Memory B cell (primary cell): ENCODE measurements at regions not wholly inside any gene's neighbourhood (a gene's known extent, or its start where the extent isn't known, plus 50 kb on each side); places are given as distances from the start of the nearest gene placed in this dataset.
"Not testable (repeated sequence)": the region's sequence is repeated elsewhere in the genome, so short reads cannot be mapped to it uniquely, and the experiment has no call there.

Source experiments
- ATAC-seq: fragments of 150-1000 bp; cut with Tn5 transposase; 2 replicates; pipeline ENCODE4 v1.10.0; 2021; ENCODE audit warnings: low read depth, mild to moderate bottlenecking, moderate library complexity
- DNase-seq, 2 donors: peaks; one replicate each; pipeline ENCODE4 v3.0.0; 2022; ENCODE audit warnings: low spot score in 2 of 2
- H3K27ac Mint-ChIP-seq: one replicate; pipeline ENCODE4 v1.8.0; 2022; ENCODE audit warnings: mild to moderate bottlenecking, moderate library complexity, mixed read lengths
- H3K27me3 Mint-ChIP-seq: one replicate; pipeline ENCODE4 v1.8.0; 2022; ENCODE audit warnings: mixed read lengths
- H3K36me3 Mint-ChIP-seq: one replicate; pipeline ENCODE4 v1.8.0; 2022; ENCODE audit warnings: mild to moderate bottlenecking, mixed read lengths
- H3K4me1 Mint-ChIP-seq: one replicate; pipeline ENCODE4 v1.8.0; 2022; ENCODE audit warnings: mixed read lengths
- H3K4me3 Mint-ChIP-seq: one replicate; pipeline ENCODE4 v1.8.0; 2022; ENCODE audit warnings: mild to moderate bottlenecking, moderate library complexity, mixed read lengths
- H3K9me3 Mint-ChIP-seq: one replicate; pipeline ENCODE4 v1.8.0; 2022; ENCODE audit warnings: mixed read lengths

DNA sequence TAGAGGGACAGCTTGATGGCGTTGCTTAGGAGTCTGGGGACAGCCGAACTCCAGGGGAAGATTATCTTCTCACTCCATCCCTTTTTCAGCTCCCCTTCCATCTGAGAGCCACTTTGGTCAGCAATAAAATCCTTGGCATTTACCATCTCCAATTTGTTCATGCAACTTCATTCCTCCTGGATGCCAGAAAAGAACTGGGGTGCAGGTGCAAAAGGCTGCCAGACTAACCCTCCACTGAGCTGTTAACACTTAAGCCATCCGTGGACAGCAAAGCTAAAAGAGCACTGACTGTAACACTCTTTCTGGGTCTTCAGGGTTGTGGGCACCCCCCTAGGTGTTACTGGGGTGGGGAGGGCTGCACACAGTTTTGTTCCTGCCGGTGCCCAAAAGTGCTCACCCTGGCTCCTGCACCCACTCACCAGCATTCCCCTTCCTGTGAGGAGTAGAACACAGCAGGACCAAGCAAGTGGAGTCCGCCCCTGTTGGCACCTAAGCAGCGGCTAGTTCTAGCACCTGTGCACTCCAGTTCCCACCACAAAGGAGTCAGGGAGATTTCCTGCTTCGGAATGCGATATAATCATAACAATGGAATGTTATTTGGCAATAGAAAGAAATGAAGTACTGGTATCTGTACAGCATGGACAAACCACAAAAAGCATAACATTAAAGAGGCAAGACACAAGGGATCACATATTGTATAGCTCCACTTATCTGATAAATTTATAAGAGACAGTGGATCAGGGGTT, 95.1 kb downstream of the NPY start:
- Mint-ChIP-seq H3K27ac (no peak overlapping the region), H3K9me3 (no peaks in the 10 kb centered on the region), H3K36me3 (no peaks in the 10 kb centered on the region), H3K27me3 (no peaks in the 10 kb centered on the region), H3K4me1 (peaks cover 4% of the 10 kb centered on the region), H3K4me3 (no peak overlapping the region)
- no peak for DNase-seq
- no peak for ATAC-seq

DNA sequence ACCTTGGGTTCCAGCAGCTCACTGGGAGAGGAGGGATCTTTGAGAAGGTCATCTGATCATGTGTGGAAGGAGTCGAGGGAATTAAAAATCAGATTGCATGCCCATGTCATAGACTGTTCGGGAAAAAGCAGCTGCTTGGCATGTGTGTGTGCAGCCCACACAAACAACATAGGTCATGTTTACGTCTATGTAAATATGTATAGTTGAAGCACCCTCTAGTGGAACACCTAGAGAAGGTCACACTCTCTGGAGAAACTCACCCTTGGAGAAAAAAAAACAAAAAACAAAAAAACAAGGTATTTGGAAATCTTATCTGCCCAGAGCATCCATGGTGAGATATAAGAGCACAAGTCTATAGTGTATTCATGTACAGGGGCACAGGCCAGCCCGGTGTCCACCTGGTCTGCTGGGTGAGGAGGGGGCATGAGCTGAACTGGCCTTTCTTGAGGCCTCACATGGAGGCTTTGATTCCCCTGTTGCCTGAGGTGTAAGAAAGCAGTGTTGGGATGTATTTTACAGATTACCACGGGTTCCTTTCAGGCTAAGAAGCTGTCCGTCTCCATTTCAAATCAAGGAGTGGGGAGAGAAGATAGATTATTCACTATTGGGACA, 98.0 kb downstream of the NPY start:
- DNase-seq (no peak), ATAC-seq (peak; percentile 64)
- peak overlapping the region; percentile 15 for H3K27ac Mint-ChIP-seq
- no peaks in the 10 kb centered on the region for H3K36me3 Mint-ChIP-seq
- H3K27me3 Mint-ChIP-seq = no peaks in the 10 kb centered on the region
- peaks cover 4% of the 10 kb centered on the region for H3K4me1 Mint-ChIP-seq
- no peaks in the 10 kb centered on the region for H3K9me3 Mint-ChIP-seq
- no peak overlapping the region for H3K4me3 Mint-ChIP-seq

DNA sequence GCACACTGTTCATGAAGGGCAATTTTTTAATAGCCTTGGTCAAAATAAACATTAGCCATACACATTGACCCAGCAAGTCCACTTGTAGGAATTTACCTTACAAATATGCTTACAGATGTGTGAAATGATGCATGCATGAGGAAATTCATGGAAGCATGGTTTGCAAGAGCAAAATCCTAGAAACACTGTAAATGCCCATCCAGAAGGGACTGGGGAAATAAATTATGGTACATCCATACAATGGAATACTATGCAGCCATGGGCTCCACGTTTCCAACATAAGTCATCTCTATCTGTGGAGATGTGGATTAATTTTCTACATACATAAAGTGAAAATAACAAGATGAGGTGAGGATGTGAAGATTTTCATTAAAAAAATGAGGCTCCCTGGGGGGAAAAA, 99.1 kb downstream of the NPY start:
- Mint-ChIP-seq H3K27ac (no peak overlapping the region), H3K36me3 (no peaks in the 10 kb centered on the region), H3K4me1 (peaks cover 4% of the 10 kb centered on the region), H3K4me3 (no peak overlapping the region), H3K27me3 (peaks cover 2% of the 10 kb centered on the region), H3K9me3 (no peaks in the 10 kb centered on the region)
- no peak for ATAC-seq
- no peak for DNase-seq

DNA sequence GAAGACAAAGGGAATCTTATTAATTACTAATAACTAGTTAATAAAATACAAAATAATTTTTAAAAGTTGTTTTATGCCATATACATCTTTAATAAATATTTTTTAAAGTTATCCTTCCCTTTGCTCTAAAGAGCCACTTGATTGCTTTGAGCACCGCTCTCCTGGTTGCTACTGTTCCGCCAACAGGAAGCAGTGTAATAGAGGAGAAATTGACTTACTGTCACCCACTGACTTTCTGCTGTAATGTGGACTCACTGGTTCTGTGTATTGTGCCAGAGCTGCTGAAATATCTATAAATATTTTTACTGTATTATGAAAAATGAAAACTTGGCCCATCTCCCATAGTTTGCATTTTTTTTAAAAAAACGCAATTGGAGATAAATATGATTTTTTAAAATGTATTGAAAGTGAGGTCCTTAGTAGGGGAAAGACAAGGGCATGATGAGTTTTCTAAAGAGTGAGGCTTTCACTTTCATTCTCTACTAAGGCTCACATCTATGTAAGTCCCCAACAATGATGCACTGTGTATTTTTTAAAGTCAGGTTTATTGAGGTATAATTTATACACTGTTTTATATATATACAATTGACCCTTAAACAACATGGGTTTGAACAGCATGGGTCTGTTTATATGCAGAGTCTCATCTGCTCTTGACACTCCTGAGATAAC, 100.5 kb downstream of the NPY start:
- no peak for DNase-seq
- H3K4me3 Mint-ChIP-seq = no peak overlapping the region
- H3K4me1 Mint-ChIP-seq = peaks cover 4% of the 10 kb centered on the region
- no peak overlapping the region for H3K27ac Mint-ChIP-seq
- no peaks in the 10 kb centered on the region for H3K36me3 Mint-ChIP-seq
- no peak for ATAC-seq
- H3K27me3 Mint-ChIP-seq = peaks cover 2% of the 10 kb centered on the region
- no peaks in the 10 kb centered on the region for H3K9me3 Mint-ChIP-seq

DNA sequence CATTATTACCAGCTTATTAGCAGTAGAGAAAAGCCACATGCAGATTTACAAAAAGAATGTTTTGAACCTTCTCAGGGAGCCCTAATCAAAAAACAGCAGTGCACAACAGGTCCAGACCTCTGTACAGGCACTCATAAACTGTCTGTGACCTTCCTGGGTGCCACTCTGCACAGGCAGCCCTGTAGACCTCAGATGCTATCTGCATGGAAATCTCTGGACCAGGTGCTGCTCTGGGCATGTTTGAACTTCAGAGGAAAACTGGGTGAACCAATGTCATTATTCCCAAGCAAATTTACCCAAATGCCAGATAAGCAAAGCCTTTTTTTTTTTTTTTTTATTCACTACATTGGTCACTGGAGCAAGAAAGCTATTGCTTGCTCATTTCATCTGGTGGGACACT, 104.2 kb downstream of the NPY start:
- H3K4me3 Mint-ChIP-seq = no peak overlapping the region
- peaks cover 5% of the 10 kb centered on the region for H3K27me3 Mint-ChIP-seq
- H3K4me1 Mint-ChIP-seq = peaks cover 2% of the 10 kb centered on the region
- peaks cover 2% of the 10 kb centered on the region for H3K36me3 Mint-ChIP-seq
- no peak overlapping the region for H3K27ac Mint-ChIP-seq
- no peak for DNase-seq
- H3K9me3 Mint-ChIP-seq = no peaks in the 10 kb centered on the region
- ATAC-seq = no peak

DNA sequence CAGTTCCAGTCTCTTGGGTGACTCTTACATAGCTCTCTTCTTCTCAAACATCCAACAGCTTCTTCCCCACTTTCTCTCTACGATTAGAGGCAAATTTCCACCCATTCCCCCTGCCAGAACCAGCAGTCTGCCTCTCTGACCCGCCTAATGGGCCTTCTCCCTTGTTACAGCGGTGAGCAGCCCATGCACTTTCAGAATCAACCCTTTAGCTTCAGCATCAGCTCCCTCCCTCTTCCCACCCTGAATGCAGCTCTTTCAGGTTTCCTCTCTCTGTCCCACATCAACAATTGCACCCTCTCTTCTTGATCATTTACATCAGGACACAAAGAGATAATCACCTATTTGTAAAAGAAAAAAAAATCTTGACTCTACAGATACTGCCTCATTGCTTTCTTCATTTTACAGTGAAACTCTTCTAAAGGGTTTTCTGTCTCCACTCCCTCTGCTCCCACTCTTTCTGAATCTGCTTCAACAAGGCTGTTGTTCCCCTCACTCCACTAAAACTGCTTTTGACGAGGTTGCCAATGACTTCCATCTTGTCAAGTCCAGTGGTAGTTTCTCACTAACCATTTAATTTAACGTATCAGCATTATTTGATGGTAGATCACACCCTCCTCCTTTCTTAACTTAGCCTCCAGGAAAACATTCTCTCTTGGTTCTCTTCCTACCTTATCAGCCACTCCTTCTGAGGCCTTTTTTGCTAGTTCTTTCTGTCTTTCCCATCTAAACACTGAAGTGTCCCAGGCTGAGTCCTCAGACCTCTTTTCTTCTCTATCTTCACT, 106.6 kb downstream of the NPY start:
- Mint-ChIP-seq H3K27me3 (peaks cover 5% of the 10 kb centered on the region), H3K36me3 (peaks cover 2% of the 10 kb centered on the region), H3K4me3 (no peak overlapping the region), H3K9me3 (no peaks in the 10 kb centered on the region), H3K27ac (no peak overlapping the region), H3K4me1 (peaks cover 2% of the 10 kb centered on the region)
- no peak for DNase-seq
- ATAC-seq = no peak

DNA sequence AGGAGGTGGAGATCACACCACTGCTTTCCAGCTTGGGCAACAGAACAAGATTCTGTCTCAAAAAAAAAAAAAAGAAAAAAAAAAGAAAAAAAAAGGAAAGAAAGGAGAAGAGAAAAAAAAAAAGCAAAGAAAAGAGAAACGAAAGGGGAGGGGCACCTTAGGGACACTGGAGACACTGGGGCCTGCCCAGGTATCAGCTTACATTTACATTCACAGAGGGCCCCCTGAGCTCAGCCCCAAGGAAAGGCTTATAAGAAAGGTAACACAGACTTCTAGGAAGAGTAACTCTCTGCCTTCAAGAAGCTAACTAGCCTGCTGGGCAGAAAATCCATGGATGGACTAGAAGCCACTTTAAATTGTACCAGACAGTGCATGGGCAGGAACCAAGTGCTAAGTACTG, 108.8 kb downstream of the NPY start:
- ATAC-seq = no peak
- Mint-ChIP-seq H3K27ac (no peak overlapping the region), H3K4me1 (peaks cover 2% of the 10 kb centered on the region), H3K27me3 (peaks cover 3% of the 10 kb centered on the region), H3K9me3 (no peaks in the 10 kb centered on the region), H3K36me3 (peaks cover 2% of the 10 kb centered on the region), H3K4me3 (no peak overlapping the region)
- no peak for DNase-seq

DNA sequence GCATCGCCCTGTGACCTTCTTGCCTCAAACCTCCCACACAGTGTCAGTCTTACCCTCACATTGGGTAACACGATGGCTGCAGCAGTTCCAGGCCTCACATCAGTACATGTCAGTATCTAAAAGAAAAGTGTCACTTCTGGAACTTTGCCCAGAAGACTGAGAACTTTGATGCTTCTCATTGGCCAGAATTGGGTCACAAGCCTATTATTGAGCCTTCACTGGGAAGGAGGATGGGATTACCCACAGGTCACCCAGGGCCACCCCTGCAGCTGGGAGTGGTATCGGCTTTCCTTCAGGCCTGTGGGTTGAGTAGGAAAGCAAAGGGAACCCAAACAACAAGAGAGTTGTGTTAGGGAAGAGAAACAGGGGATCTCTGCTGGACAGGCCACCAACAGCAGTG, 111.5 kb downstream of the NPY start:
- DNase-seq = no peak

DNA sequence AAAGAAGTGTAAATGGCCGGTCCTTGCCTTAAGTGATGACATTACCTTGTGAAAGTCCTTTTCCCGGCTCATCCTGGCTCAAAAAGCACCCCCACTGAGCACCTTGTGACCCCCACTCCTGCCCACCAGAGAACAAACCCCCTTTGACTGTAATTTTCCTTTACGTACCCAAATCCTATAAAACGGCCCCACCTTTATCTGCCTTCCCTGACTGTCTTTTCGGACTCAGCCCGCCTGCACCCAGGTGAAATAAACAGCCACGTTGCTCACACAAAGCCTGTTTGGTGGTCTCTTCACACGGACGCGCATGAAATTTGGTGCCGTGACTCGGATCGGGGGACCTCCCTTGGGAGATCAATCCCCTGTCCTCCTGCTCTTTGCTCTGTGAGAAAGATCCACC, 112.4 kb downstream of the NPY start:
- not testable (repeated sequence) for H3K27me3 Mint-ChIP-seq, H3K4me3 Mint-ChIP-seq, ATAC-seq, H3K36me3 Mint-ChIP-seq, H3K9me3 Mint-ChIP-seq, DNase-seq, H3K27ac Mint-ChIP-seq, H3K4me1 Mint-ChIP-seq

More for the DNA sequence above, 111.5 kb downstream of the NPY start:
- Mint-ChIP-seq H3K27me3 (peaks cover 6% of the 10 kb centered on the region), H3K27ac (no peak overlapping the region), H3K4me3 (no peak overlapping the region), H3K36me3 (peaks cover 2% of the 10 kb centered on the region), H3K9me3 (no peaks in the 10 kb centered on the region), H3K4me1 (peaks cover 2% of the 10 kb centered on the region)
- no peak for ATAC-seq

DNA sequence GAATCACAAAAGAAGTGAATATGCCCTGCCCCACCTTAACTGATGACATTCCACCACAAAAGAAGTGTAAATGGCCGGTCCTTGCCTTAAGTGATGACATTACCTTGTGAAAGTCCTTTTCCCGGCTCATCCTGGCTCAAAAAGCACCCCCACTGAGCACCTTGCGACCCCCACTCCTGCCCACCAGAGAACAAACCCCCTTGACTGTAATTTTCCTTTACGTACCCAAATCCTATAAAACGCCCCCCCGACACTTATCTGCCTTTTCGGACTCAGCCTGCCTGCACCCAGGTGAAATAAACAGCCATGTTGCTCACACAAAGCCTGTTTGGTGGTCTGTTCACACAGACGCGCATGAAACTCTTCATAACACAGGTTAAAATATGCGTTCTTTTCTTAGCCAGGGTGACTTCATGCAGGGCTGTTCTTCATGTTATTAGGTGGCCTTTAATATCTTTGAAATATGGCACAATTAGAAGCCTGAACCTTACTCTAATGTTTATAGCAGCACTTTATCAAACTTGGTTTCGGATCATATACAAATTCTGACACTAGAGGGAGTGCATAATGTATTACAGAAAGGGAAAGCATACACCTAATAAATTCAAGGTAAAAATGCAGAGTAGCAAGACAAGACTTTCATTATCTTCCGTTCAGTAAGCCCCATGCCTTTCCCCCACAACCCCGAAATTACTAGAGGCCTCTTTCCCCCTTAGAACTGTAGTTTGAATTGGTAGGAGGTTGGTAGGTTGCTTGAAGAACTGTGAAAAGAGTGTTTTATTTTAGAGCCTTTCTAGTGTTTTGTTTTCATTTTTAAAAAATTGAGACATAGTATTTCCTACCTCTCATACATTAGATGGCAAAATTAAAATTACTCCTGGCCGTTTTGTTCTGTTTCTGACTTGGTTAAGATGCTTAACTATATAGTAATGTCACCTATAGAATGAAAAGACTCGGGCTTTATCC, 117.9 kb downstream of the NPY start:
- ATAC-seq = no peak
- Mint-ChIP-seq H3K9me3 (no peaks in the 10 kb centered on the region), H3K27me3 (peaks cover 8% of the 10 kb centered on the region), H3K4me1 (peaks cover 5% of the 10 kb centered on the region), H3K4me3 (no peak overlapping the region), H3K36me3 (no peaks in the 10 kb centered on the region), H3K27ac (no peak overlapping the region)
- DNase-seq = no peak

DNA sequence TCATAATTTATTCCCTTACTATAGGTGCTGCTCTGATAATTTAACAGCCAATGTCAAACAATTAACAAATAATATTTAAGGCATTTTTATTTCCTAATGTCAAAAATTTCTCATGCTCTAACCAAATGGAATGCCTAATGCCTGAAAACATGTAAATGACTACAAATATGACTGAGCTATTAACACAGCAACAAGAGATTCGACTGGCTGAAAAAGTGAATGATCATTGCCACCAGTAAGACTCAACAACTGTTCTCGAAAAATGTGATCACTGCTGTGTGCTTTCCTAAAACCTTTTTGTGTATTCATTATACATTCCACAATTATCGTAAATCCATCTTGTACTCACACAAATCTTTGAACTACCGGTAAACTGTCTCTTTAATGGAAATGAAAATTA, 118.7 kb downstream of the NPY start:
- H3K4me1 Mint-ChIP-seq = peaks cover 5% of the 10 kb centered on the region
- H3K4me3 Mint-ChIP-seq = no peak overlapping the region
- ATAC-seq (no peak), DNase-seq (no peak)
- no peaks in the 10 kb centered on the region for H3K36me3 Mint-ChIP-seq
- H3K9me3 Mint-ChIP-seq = no peaks in the 10 kb centered on the region
- no peak overlapping the region for H3K27ac Mint-ChIP-seq
- peaks cover 8% of the 10 kb centered on the region for H3K27me3 Mint-ChIP-seq

DNA sequence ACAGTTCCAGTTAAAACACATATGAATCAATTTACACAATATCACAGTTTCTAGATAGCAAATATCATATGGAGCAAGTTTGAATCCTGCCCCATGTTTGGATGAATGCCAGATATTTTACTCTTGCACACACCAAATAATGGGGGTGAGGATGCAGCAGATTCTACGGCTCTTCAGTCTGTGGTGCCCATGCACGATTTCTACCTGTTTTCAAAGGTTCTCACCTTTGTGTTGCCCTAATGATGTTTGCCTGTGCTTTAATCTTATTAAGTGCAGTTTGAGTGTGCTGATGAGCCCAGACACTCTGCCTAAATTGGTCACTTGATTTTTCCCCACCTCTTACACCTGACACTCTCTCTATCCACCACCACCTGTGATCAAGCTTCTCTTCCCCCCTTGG, 119.6 kb downstream of the NPY start:
- ATAC-seq (no peak), DNase-seq (no peak)
- Mint-ChIP-seq H3K4me3 (no peak overlapping the region), H3K36me3 (no peaks in the 10 kb centered on the region), H3K9me3 (no peaks in the 10 kb centered on the region), H3K4me1 (peaks cover 5% of the 10 kb centered on the region), H3K27me3 (peaks cover 8% of the 10 kb centered on the region), H3K27ac (no peak overlapping the region)

DNA sequence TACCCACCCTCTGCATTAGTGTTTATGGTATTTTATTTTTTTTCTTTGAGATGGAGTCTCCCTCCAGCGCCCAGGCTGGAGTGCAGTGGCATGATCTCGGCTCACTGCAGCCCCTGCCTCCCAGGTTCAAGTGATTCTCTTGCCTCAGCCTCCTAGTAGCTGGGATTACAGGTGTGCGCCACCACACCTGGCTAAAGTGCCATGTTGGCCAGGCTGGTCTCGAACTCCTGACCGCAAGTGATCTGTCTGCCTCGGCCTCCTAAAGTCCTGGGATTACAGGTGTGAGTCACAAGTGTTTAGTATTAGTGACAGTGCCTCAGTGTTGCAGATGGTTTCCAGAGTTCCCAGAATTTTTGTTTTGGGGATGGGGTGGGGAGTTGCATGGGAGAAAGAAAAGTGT, 120.3 kb downstream of the NPY start:
- Mint-ChIP-seq H3K4me1 (peaks cover 5% of the 10 kb centered on the region), H3K27ac (no peak overlapping the region), H3K27me3 (peaks cover 7% of the 10 kb centered on the region), H3K36me3 (no peaks in the 10 kb centered on the region), H3K9me3 (no peaks in the 10 kb centered on the region), H3K4me3 (no peak overlapping the region)
- DNase-seq = no peak
- ATAC-seq = no peak
